ENCODE measurements at regions not wholly inside any gene's neighbourhood (a gene's known extent, or its start where the extent isn't known, plus 50 kb on each side); places are given as distances from the start of the nearest gene placed in this dataset.

DNA sequence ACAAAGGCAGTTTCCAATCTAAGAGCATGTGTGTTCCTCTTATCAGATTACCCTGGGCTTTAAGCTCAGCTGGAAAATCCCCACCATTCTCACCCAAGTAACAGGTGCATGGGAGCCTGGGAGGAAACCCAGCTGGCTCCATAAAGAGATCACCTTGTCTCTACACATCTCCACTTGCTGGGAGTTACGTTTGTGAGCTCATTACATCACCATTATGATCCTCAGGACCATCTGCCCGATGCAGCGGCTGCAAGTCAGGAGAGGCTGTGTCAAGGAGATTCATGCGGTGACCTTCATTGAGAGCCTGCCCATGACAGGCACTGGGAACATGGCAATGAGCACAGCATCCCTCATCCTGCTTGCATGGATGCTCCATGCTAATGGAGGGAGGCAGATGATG, 618.0 kb downstream of the NPHP4 start:
- no peak for TF ChIP-seq FOXA1 (IDR thresholded peaks at IDR 0.05)
- TF ChIP-seq ELF4 (IDR thresholded peaks at IDR 0.05) = no peak
- TF ChIP-seq HDGF (IDR thresholded peaks at IDR 0.05; ENCODE audit: borderline replicate concordance) = no peak

All from HEK293T (cell line).